B cell (primary cell): ENCODE measurements at regions not wholly inside any gene's neighbourhood (a gene's known extent, or its start where the extent isn't known, plus 50 kb on each side); places are given as distances from the start of the nearest gene placed in this dataset.

Source experiments
- EZH2 ChIP-seq: IDR thresholded peaks from 2 replicates; pipeline ENCODE4 v1.6.1; 2012; ENCODE audit warnings: borderline replicate concordance, low read depth, mild to moderate bottlenecking, moderate library complexity, low read length; ENCODE audit not compliant: insufficient read depth, poor library complexity, severe bottlenecking
- TF ChIP-seq, protein P1 (sequence below): fragments of 200-600 bp; IDR thresholded peaks from one replicate; pipeline ENCODE4 v1.8.0; 2022; ENCODE audit warnings: antibody characterized with exemption, mild to moderate bottlenecking

DNA sequence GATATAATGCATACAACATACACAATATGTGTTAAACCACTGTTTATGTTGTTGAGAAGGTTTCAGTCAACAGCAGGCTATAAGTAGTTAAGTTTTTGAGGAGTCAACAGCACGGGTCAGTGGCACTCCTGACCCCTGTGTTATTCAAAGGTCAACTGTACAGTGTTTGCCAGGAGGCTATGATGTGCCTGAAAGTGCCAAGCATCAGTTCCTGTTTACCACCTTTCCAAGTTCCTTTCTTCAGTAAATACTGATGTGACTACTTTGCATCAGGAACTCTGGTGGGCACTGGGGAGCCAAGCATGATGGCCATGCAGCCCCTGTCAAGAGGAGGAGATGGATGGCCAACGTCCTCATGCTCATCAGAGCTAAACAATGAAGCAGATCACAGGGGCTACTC lies 224.4 kb upstream of the EXOC2 start:
- TF ChIP-seq, protein P1, sequence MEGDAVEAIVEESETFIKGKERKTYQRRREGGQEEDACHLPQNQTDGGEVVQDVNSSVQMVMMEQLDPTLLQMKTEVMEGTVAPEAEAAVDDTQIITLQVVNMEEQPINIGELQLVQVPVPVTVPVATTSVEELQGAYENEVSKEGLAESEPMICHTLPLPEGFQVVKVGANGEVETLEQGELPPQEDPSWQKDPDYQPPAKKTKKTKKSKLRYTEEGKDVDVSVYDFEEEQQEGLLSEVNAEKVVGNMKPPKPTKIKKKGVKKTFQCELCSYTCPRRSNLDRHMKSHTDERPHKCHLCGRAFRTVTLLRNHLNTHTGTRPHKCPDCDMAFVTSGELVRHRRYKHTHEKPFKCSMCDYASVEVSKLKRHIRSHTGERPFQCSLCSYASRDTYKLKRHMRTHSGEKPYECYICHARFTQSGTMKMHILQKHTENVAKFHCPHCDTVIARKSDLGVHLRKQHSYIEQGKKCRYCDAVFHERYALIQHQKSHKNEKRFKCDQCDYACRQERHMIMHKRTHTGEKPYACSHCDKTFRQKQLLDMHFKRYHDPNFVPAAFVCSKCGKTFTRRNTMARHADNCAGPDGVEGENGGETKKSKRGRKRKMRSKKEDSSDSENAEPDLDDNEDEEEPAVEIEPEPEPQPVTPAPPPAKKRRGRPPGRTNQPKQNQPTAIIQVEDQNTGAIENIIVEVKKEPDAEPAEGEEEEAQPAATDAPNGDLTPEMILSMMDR: no peak
- TF ChIP-seq EZH2: no peak
